H1 (cell line): ENCODE measurements at regions not wholly inside any gene's neighbourhood (a gene's known extent, or its start where the extent isn't known, plus 50 kb on each side); places are given as distances from the start of the nearest gene placed in this dataset.

Experiments
- CTCF ChIA-PET: fragments of 300-600 bp; sonication (Branson Sonifier 250); formaldehyde crosslinking; loops from one replicate; lab custom pipeline; 2021; ENCODE audit not compliant: partially characterized antibody; lab: Charles Lee
- POLR2A ChIA-PET: fragments of 300-600 bp; sonication (Branson Sonifier 250); formaldehyde crosslinking; loops from one replicate; lab custom pipeline; 2021; ENCODE audit warnings: inconsistent platforms; ENCODE audit not compliant: partially characterized antibody; lab: Charles Lee
- DNase-seq, 2 experiments: peaks; one replicate each; pipeline versions ENCODE4 v3.0.0 to v3.0.0-alpha.2; 2010 to 2022; ENCODE audit warnings: low spot score in 2 of 2, low read depth in 1 of 2, mixed read lengths in 1 of 2
- FAIRE-seq: peaks from 2 replicates; lab custom pipeline; 2011; peaks lifted over from hg19 to GRCh38; lab: Jason Lieb, UNC
- H2AFZ ChIP-seq: 2 replicates; pipeline ENCODE4 v1.8.1; 2012; ENCODE audit warnings: low read length, inconsistent platforms
- H2AK5ac ChIP-seq: 2 replicates; pipeline ENCODE4 v1.6.1; 2013; ENCODE audit warnings: low read depth, low read length
- H2BK120ac ChIP-seq: replicated peaks from 2 replicates; pipeline ENCODE3; 2013; ENCODE audit warnings: low read depth, low read length, inconsistent platforms
- H2BK12ac ChIP-seq: 2 replicates; pipeline ENCODE4 v1.6.1; 2013; ENCODE audit warnings: low read depth, low read length
- H2BK15ac ChIP-seq: 2 replicates; pipeline ENCODE4 v1.6.1; 2013; ENCODE audit warnings: low read length
- H2BK20ac ChIP-seq: 2 replicates; pipeline ENCODE4 v1.6.1; 2013; ENCODE audit warnings: low read length
- H2BK5ac ChIP-seq: 2 replicates; pipeline ENCODE4 v1.6.1; 2013; ENCODE audit warnings: low read depth, low read length
- H3K14ac ChIP-seq: 2 replicates; pipeline ENCODE4 v1.6.1; 2013; ENCODE audit warnings: inconsistent platforms; ENCODE audit not compliant: insufficient read length
- H3K18ac ChIP-seq: 2 replicates; pipeline ENCODE4 v1.6.1; 2013; ENCODE audit warnings: low read length; ENCODE audit errors: extremely low read depth
- H3K23ac ChIP-seq: 2 replicates; pipeline ENCODE4 v1.6.1; 2013; ENCODE audit warnings: inconsistent platforms; ENCODE audit not compliant: insufficient read length
- H3K23me2 ChIP-seq: 2 replicates; pipeline ENCODE4 v1.6.1; 2013; ENCODE audit warnings: low read depth, low read length
- H3K27ac ChIP-seq: 2 replicates; pipeline ENCODE4 v1.6.1; 2011; ENCODE audit warnings: low read depth, low read length, inconsistent platforms
- H3K27me3 ChIP-seq, 4 experiments: replicated peaks in 1 of 4; 1 replicate in 1 of 4; 2 replicates in 3 of 4; pipeline versions ENCODE4 v1.6.1 to v1.8.1; 2011 to 2013; ENCODE audit warnings: low read length in 3 of 4, mild to moderate bottlenecking in 3 of 4, inconsistent platforms in 2 of 4, mixed read lengths in 2 of 4, moderate library complexity in 1 of 4; ENCODE audit not compliant: control insufficient read depth in 3 of 4, insufficient read depth in 3 of 4; ENCODE audit errors: extremely low read depth in 1 of 4
- H3K36me3 ChIP-seq, 4 experiments: 2 replicates each; pipeline versions ENCODE4 v1.6.1 to v1.8.1; 2011 to 2013; ENCODE audit warnings: mild to moderate bottlenecking in 4 of 4, low read length in 3 of 4, moderate library complexity in 2 of 4, control low read depth in 1 of 4, inconsistent platforms in 1 of 4; ENCODE audit not compliant: insufficient read depth in 4 of 4, control insufficient read depth in 2 of 4
- H3K4ac ChIP-seq: replicated peaks from 2 replicates; pipeline ENCODE3; 2013; ENCODE audit warnings: low read length, low read depth, mixed read lengths, inconsistent platforms; ENCODE audit not compliant: insufficient read length
- H3K4me1 ChIP-seq, 4 experiments: replicated peaks in 1 of 4; 1 replicate in 1 of 4; 2 replicates in 3 of 4; pipeline versions ENCODE4 v1.6.1 to v1.8.1; 2011 to 2013; ENCODE audit warnings: low read length in 3 of 4, inconsistent platforms in 2 of 4, mixed read lengths in 1 of 4; ENCODE audit not compliant: insufficient read depth in 4 of 4, control insufficient read depth in 3 of 4
- H3K4me2 ChIP-seq, 2 experiments: 2 replicates each; pipeline versions ENCODE4 v1.6.1 to v1.8.1; 2011 to 2013; ENCODE audit warnings: low read depth in 2 of 2, low read length in 2 of 2, control low read depth in 1 of 2, inconsistent platforms in 1 of 2, mild to moderate bottlenecking in 1 of 2; ENCODE audit not compliant: insufficient read depth in 1 of 2
- H3K4me3 ChIP-seq, 4 experiments: fragments of 200-600, 300-600 bp in 1 of 4; sonication (generic), shearing (Covaris generic), sonication (Bioruptor Twin) in 1 of 4; 2 replicates each; pipeline versions ENCODE4 v1.5.1 to v1.8.1; 2011 to 2016; ENCODE audit warnings: low read length in 4 of 4, low read depth in 3 of 4, control low read depth in 2 of 4, inconsistent platforms in 2 of 4, mild to moderate bottlenecking in 2 of 4, mixed read lengths in 1 of 4, moderate library complexity in 1 of 4; ENCODE audit not compliant: insufficient read depth in 2 of 4; ENCODE audit errors: extremely low read depth in 1 of 4
- H3K56ac ChIP-seq: replicated peaks from 2 replicates; pipeline ENCODE3; 2013; ENCODE audit warnings: low read depth, mild to moderate bottlenecking, mixed read lengths, low read length, inconsistent platforms; ENCODE audit not compliant: insufficient read length
- H3K79me1 ChIP-seq: 2 replicates; pipeline ENCODE4 v1.6.1; 2013; ENCODE audit warnings: low read depth, low read length, control low read depth
- H3K79me2 ChIP-seq, 2 experiments: 2 replicates each; pipeline versions ENCODE4 v1.6.1 to v1.8.1; 2012 to 2013; ENCODE audit warnings: low read length in 2 of 2, mild to moderate bottlenecking in 2 of 2, inconsistent platforms in 1 of 2; ENCODE audit not compliant: insufficient read depth in 2 of 2, control insufficient read depth in 1 of 2
- H3K9ac ChIP-seq, 4 experiments: replicated peaks in 1 of 4; 1 replicate in 1 of 4; 2 replicates in 3 of 4; pipeline versions ENCODE4 v1.6.1 to v1.8.1; 2011 to 2013; ENCODE audit warnings: low read depth in 3 of 4, low read length in 3 of 4, control low read depth in 2 of 4, mild to moderate bottlenecking in 2 of 4, moderate library complexity in 2 of 4, inconsistent platforms in 1 of 4; ENCODE audit errors: extremely low read depth in 1 of 4
- H3K9me3 ChIP-seq, 2 experiments: 2 replicates each; pipeline versions ENCODE4 v1.6.1 to v1.8.1; 2012 to 2013; ENCODE audit warnings: mild to moderate bottlenecking in 2 of 2, moderate library complexity in 2 of 2, control low read depth in 1 of 2, inconsistent platforms in 1 of 2, low read depth in 1 of 2, low read length in 1 of 2, mixed read lengths in 1 of 2; ENCODE audit not compliant: insufficient read depth in 2 of 2
- H4K20me1 ChIP-seq, 2 experiments: replicated peaks in 1 of 2; 2 replicates each; pipeline versions ENCODE3 to v1.8.1; 2011 to 2013; ENCODE audit warnings: inconsistent platforms in 2 of 2, low read length in 2 of 2, mild to moderate bottlenecking in 1 of 2; ENCODE audit not compliant: insufficient read depth in 2 of 2, control insufficient read depth in 1 of 2
- H4K5ac ChIP-seq: 2 replicates; pipeline ENCODE4 v1.6.1; 2013; ENCODE audit warnings: low read length, low read depth, mixed read lengths, inconsistent platforms; ENCODE audit not compliant: insufficient read length
- H4K8ac ChIP-seq: 2 replicates; pipeline ENCODE4 v1.8.0; 2013; ENCODE audit warnings: mild to moderate bottlenecking, moderate library complexity, low read length, inconsistent platforms; ENCODE audit not compliant: insufficient read depth; ENCODE audit errors: extremely low read depth
- H4K91ac ChIP-seq: replicated peaks from 2 replicates; pipeline ENCODE3; 2013; ENCODE audit warnings: low read length, mixed read lengths, inconsistent platforms; ENCODE audit not compliant: insufficient read length
- BCL11A ChIP-seq, 2 experiments: IDR thresholded peaks; one replicate each; pipeline ENCODE4 v1.6.1; 2011; ENCODE audit warnings: low read depth in 2 of 2, low read length in 2 of 2, mild to moderate bottlenecking in 2 of 2
- CBX5 ChIP-seq: fragments of 300-800, 300-1000 bp; sonication (generic); IDR thresholded peaks from 2 replicates; pipeline ENCODE4 v1.7.1; 2016; ENCODE audit warnings: antibody characterized with exemption, low read length, low read depth
- EGR1 ChIP-seq: IDR thresholded peaks from 2 replicates; pipeline ENCODE4 v1.6.1; 2011; ENCODE audit warnings: low read depth, low read length, borderline replicate concordance
- EZH2 ChIP-seq: fragments of 200-600 bp; sonication (generic); IDR thresholded peaks from 2 replicates; pipeline ENCODE4 v1.7.1; 2012; ENCODE audit warnings: low read depth, mild to moderate bottlenecking, moderate library complexity, low read length, inconsistent platforms; ENCODE audit not compliant: severe bottlenecking
- POU5F1 ChIP-seq: IDR thresholded peaks from 2 replicates; pipeline ENCODE4 v1.6.1; 2011; ENCODE audit warnings: low read depth, mild to moderate bottlenecking, low read length, moderate library complexity
- SP1 ChIP-seq: IDR thresholded peaks from 2 replicates; pipeline ENCODE4 v1.6.1; 2011; ENCODE audit warnings: low read depth, low read length
- TAF7 ChIP-seq: optimal IDR thresholded peaks from 2 replicates; pipeline ENCODE3; 2011; ENCODE audit warnings: low read depth, mild to moderate bottlenecking, inconsistent platforms, low read length, moderate library complexity, borderline replicate concordance
- WGBS, 2 experiments: shearing (Covaris generic) in 1 of 2; methylation state at CpG; one replicate each; pipeline versions ENCODE4 v1.1.6 to v1.1.7; 2013 to 2015; ENCODE audit warnings: low lambda C conversion rate in 2 of 2, mixed read lengths in 2 of 2, inconsistent platforms in 1 of 2, low coverage in 1 of 2, missing lambda C conversion rate in 1 of 2; ENCODE audit not compliant: insufficient replicate concordance in 2 of 2, insufficient coverage in 1 of 2, insufficient read length in 1 of 2; ENCODE audit errors: extremely low coverage in 1 of 2, missing lambda C conversion rate in 1 of 2; 5-methylcytosine and 5-hydroxymethylcytosine counted together

- Histone ChIP-seq H4K20me1 (no peaks in the 10 kb centered on the region), H3K36me3 (no peaks in the 10 kb centered on the region), H2BK12ac (no peak overlapping the region), H3K79me1 (no peaks in the 10 kb centered on the region), H3K4ac (no peak overlapping the region), H3K18ac (no peak overlapping the region), H2BK5ac (no peak overlapping the region), H3K9ac (no peak overlapping the region), H2AK5ac (no peak overlapping the region), H3K23me2 (no peaks in the 10 kb centered on the region), H3K4me1 (no peaks in the 10 kb centered on the region), H2BK15ac (no peak overlapping the region), H3K14ac (no peak overlapping the region), H3K56ac (no peak overlapping the region), H3K27ac (no peak overlapping the region), H3K4me2 (no peak overlapping the region), H4K91ac (no peak overlapping the region), H3K9me3 (no peaks in the 10 kb centered on the region), H3K23ac (no peak overlapping the region), H2BK120ac (no peak overlapping the region), H4K5ac (no peak overlapping the region), H3K27me3 (no peaks in the 10 kb centered on the region), H2AFZ (no peak overlapping the region), H3K79me2 (no peaks in the 10 kb centered on the region), H2BK20ac (no peak overlapping the region), H4K8ac (no peak overlapping the region), H3K4me3 (no peak overlapping the region)
- 81% methylated on average over 2 of the region's 2 CpGs; no CpG with 5 or more reads in 1 of the 2 experiments for WGBS, 2 experiments
- FAIRE-seq: no peak
- TF ChIP-seq POU5F1 (no peak), BCL11A (IDR thresholded peaks at IDR 0.05; ENCODE audit: low read depth in 2 of 2, low read length in 2 of 2) (no peak), EGR1 (no peak), SP1 (no peak), TAF7 (no peak), CBX5 (no peak), EZH2 (no peak)
- no peak for DNase-seq
- CTCF ChIA-PET: interaction anchor here (1.0 kb wide), 1 partner anchor 10 kb away, joined by 3 read pairs; no protein-coding TSS in a partner anchor
- POLR2A ChIA-PET: no interaction called here
Measured at GRCh38 chrX:21167011-21167410, 207.2 kb upstream of the CNKSR2 start.
